ENCODE measurements at regions not wholly inside any gene's neighbourhood (a gene's known extent, or its start where the extent isn't known, plus 50 kb on each side); places are given as distances from the start of the nearest gene placed in this dataset.

GRCh38 chr11:91795139-91795887 lies 429.3 kb upstream of the FAT3 start:
- no peak for TF ChIP-seq POLR2A (IDR thresholded peaks at IDR 0.05)
- TF ChIP-seq CTCF (IDR thresholded peaks at IDR 0.05): no peak
- TF ChIP-seq POLR2AphosphoS5 (IDR thresholded peaks at IDR 0.05): no peak
- no peak for TF ChIP-seq EP300 (IDR thresholded peaks at IDR 0.05)
